KMS-11 (cell line): ENCODE measurements at regions not wholly inside any gene's neighbourhood (a gene's known extent, or its start where the extent isn't known, plus 50 kb on each side); places are given as distances from the start of the nearest gene placed in this dataset.

Source experiments
- H2AFZ ChIP-seq: fragments of 200-600 bp; sonication (generic); 2 replicates; pipeline ENCODE4 v1.6.1; 2016; ENCODE audit warnings: antibody characterized with exemption, mixed run types, low read depth
- H3K27ac ChIP-seq: fragments of 200-600 bp; sonication (generic); 2 replicates; pipeline ENCODE4 v1.6.1; 2016; ENCODE audit warnings: mild to moderate bottlenecking, mixed run types
- H3K27me3 ChIP-seq: fragments of 200-600 bp; sonication (generic); 2 replicates; pipeline ENCODE4 v1.6.1; 2017; ENCODE audit warnings: mild to moderate bottlenecking, low read depth, mixed run types, moderate library complexity; ENCODE audit not compliant: insufficient read depth
- H3K36me3 ChIP-seq: fragments of 200-600 bp; sonication (generic); 2 replicates; pipeline ENCODE4 v1.6.1; 2017; ENCODE audit warnings: mild to moderate bottlenecking, mixed run types; ENCODE audit not compliant: insufficient read depth
- H3K4me1 ChIP-seq: fragments of 200-600 bp; sonication (generic); 2 replicates; pipeline ENCODE4 v1.6.1; 2016; ENCODE audit warnings: mild to moderate bottlenecking, low read depth, mixed run types; ENCODE audit not compliant: poor library complexity, severe bottlenecking
- H3K4me2 ChIP-seq: fragments of 200-600 bp; sonication (generic); 2 replicates; pipeline ENCODE4 v1.7.0; 2016; ENCODE audit warnings: mild to moderate bottlenecking, mixed run types
- H3K4me3 ChIP-seq: fragments of 200-600 bp; sonication (generic); IDR thresholded peaks from 2 replicates; pipeline ENCODE4 v1.6.1; 2017; ENCODE audit warnings: low read depth, low read length, mixed read lengths; ENCODE audit not compliant: insufficient read depth
- H3K79me2 ChIP-seq: fragments of 200-600 bp; sonication (generic); 2 replicates; pipeline ENCODE4 v1.6.1; 2016; ENCODE audit warnings: low read depth, mixed run types; ENCODE audit not compliant: insufficient read depth
- H3K9ac ChIP-seq: fragments of 200-600 bp; sonication (generic); 2 replicates; pipeline ENCODE4 v1.6.1; 2016; ENCODE audit warnings: mild to moderate bottlenecking, mixed run types
- H4K20me1 ChIP-seq: fragments of 200-600 bp; sonication (generic); 2 replicates; pipeline ENCODE4 v1.6.1; 2016; ENCODE audit warnings: mild to moderate bottlenecking, mixed run types; ENCODE audit not compliant: insufficient read depth
- CTCF ChIP-seq: fragments of 200-600 bp; sonication (generic); conservative IDR thresholded peaks from 2 replicates; pipeline ENCODE4 v1.6.1; 2017; ENCODE audit warnings: low read depth, mild to moderate bottlenecking, antibody characterized with exemption, low read length, moderate library complexity, mixed read lengths

GRCh38 chr6:15800841-15801617, 138.2 kb upstream of the DTNBP1 start:
- Histone ChIP-seq H3K79me2 (no peaks in the 10 kb centered on the region), H3K27ac (no peak overlapping the region), H3K36me3 (no peaks in the 10 kb centered on the region), H3K27me3 (no peaks in the 10 kb centered on the region), H3K4me2 (no peak overlapping the region), H4K20me1 (no peaks in the 10 kb centered on the region), H3K9ac (no peak overlapping the region), H3K4me3 (no peak overlapping the region), H2AFZ (no peak overlapping the region), H3K4me1 (no peaks in the 10 kb centered on the region)
- TF ChIP-seq CTCF: no peak

- Histone ChIP-seq H4K20me1 (no peaks in the 10 kb centered on the region), H3K27ac (no peak overlapping the region)
These were observed 135.9 kb upstream of the DTNBP1 start for GRCh38 chr6:15798533-15799255.

GRCh38 chr6:15796844-15797243, 134.0 kb upstream of the DTNBP1 start:
- Histone ChIP-seq H3K36me3 (no peaks in the 10 kb centered on the region), H3K27me3 (no peaks in the 10 kb centered on the region), H3K4me3 (no peak overlapping the region), H3K79me2 (no peaks in the 10 kb centered on the region), H2AFZ (no peak overlapping the region), H3K27ac (no peak overlapping the region), H3K4me1 (no peaks in the 10 kb centered on the region), H3K9ac (no peak overlapping the region), H3K4me2 (no peak overlapping the region), H4K20me1 (no peaks in the 10 kb centered on the region)
- TF ChIP-seq CTCF: no peak

More at GRCh38 chr6:15798533-15799255, 135.9 kb upstream of the DTNBP1 start:
- H3K4me1 ChIP-seq: no peaks in the 10 kb centered on the region
- no peak overlapping the region for H3K4me3 ChIP-seq
- H3K79me2 ChIP-seq: no peaks in the 10 kb centered on the region
- no peak for TF ChIP-seq CTCF
- no peak overlapping the region for H2AFZ ChIP-seq
- no peak overlapping the region for H3K4me2 ChIP-seq
- H3K27me3 ChIP-seq: no peaks in the 10 kb centered on the region
- H3K9ac ChIP-seq: no peak overlapping the region
- no peaks in the 10 kb centered on the region for H3K36me3 ChIP-seq

- TF ChIP-seq CTCF: no peak
- no peak overlapping the region for H3K4me2 ChIP-seq
- no peak overlapping the region for H3K4me3 ChIP-seq
- H3K9ac ChIP-seq: no peak overlapping the region
- H4K20me1 ChIP-seq: no peaks in the 10 kb centered on the region
- H3K27ac ChIP-seq: no peak overlapping the region
- no peaks in the 10 kb centered on the region for H3K4me1 ChIP-seq
- no peaks in the 10 kb centered on the region for H3K27me3 ChIP-seq
- H2AFZ ChIP-seq: no peak overlapping the region
- H3K36me3 ChIP-seq: no peaks in the 10 kb centered on the region
- H3K79me2 ChIP-seq: no peaks in the 10 kb centered on the region
These were observed 133.4 kb upstream of the DTNBP1 start for GRCh38 chr6:15796130-15796771.
